ENCODE measurements at regions not wholly inside any gene's neighbourhood (a gene's known extent, or its start where the extent isn't known, plus 50 kb on each side); places are given as distances from the start of the nearest gene placed in this dataset.

GRCh38 chr20:4516876-4517275 lies 169.4 kb upstream of the PRNP start:
- TF ChIP-seq EZH2 (IDR thresholded peaks at IDR 0.05; ENCODE audit: borderline replicate concordance, low read depth, low read length, severe bottlenecking) (no peak), CTCF (IDR thresholded peaks at IDR 0.05; ENCODE audit: borderline replicate concordance, extremely low read depth, low read length, poor library complexity, severe bottlenecking) (no peak)

All from DND-41 (cell line).